Stimulated activated naive CD8-positive, alpha-beta T cell treated with anti-CD3 and anti-CD28 coated beads, Interleukin-15, amount 100 ng/mL, for 72 hours (primary cell): ENCODE measurements at regions not wholly inside any gene's neighbourhood (a gene's known extent, or its start where the extent isn't known, plus 50 kb on each side); places are given as distances from the start of the nearest gene placed in this dataset.

Experiments
- ATAC-seq: fragments of 150-1000 bp; cut with Tn5 transposase; 2 replicates; pipeline ENCODE4 v1.10.0; 2021; ENCODE audit warnings: mild to moderate bottlenecking, moderate library complexity
- DNase-seq, 2 donors: peaks; one replicate each; pipeline ENCODE4 v3.0.0; 2021 to 2022
- H3K27ac Mint-ChIP-seq, 2 donors: one replicate each; pipeline ENCODE4 v1.8.0; 2022; ENCODE audit warnings: mild to moderate bottlenecking in 2 of 2, mixed read lengths in 2 of 2, moderate library complexity in 2 of 2
- H3K27me3 Mint-ChIP-seq: one replicate; pipeline ENCODE4 v1.8.0; 2022; ENCODE audit warnings: mixed read lengths
- H3K4me1 Mint-ChIP-seq: one replicate; pipeline ENCODE4 v1.8.0; 2022; ENCODE audit warnings: mild to moderate bottlenecking, mixed read lengths
- H3K4me3 Mint-ChIP-seq, 2 donors: one replicate each; pipeline ENCODE4 v1.8.0; 2022; ENCODE audit warnings: mild to moderate bottlenecking in 2 of 2, mixed read lengths in 2 of 2, moderate library complexity in 1 of 2
- H3K9me3 Mint-ChIP-seq, 2 donors: one replicate each; pipeline ENCODE4 v1.8.0; 2022; ENCODE audit warnings: mixed read lengths in 2 of 2

GRCh38 chr2:19818543-19818942, 83.2 kb downstream of the TTC32 start:
- no peak overlapping the region for H3K27ac Mint-ChIP-seq
- H3K27me3 Mint-ChIP-seq: peaks cover 16% of the 10 kb centered on the region
- H3K4me3 Mint-ChIP-seq: no peak overlapping the region
- no peak for DNase-seq
- no peaks in the 10 kb centered on the region for H3K9me3 Mint-ChIP-seq
- no peak for ATAC-seq
- H3K4me1 Mint-ChIP-seq: no peaks in the 10 kb centered on the region

GRCh38 chr2:19818039-19818438, 83.7 kb downstream of the TTC32 start:
- Mint-ChIP-seq H3K9me3 (no peaks in the 10 kb centered on the region), H3K27me3 (peaks cover 15% of the 10 kb centered on the region), H3K4me1 (no peaks in the 10 kb centered on the region), H3K27ac (no peak overlapping the region), H3K4me3 (no peak overlapping the region)
- ATAC-seq (no peak), DNase-seq (no peak)

- Mint-ChIP-seq H3K4me1 (no peaks in the 10 kb centered on the region), H3K9me3 (no peaks in the 10 kb centered on the region), H3K4me3 (no peak overlapping the region), H3K27me3 (peaks cover 10% of the 10 kb centered on the region), H3K27ac (no peak overlapping the region)
- DNase-seq (no peak), ATAC-seq (no peak)
These were observed 86.0 kb downstream of the TTC32 start for GRCh38 chr2:19815746-19816145.

GRCh38 chr2:19812166-19812565, 89.6 kb downstream of the TTC32 start:
- DNase-seq: no peak
- H3K9me3 Mint-ChIP-seq: no peaks in the 10 kb centered on the region
- H3K27me3 Mint-ChIP-seq: peaks cover 10% of the 10 kb centered on the region
- no peaks in the 10 kb centered on the region for H3K4me1 Mint-ChIP-seq
- H3K4me3 Mint-ChIP-seq: no peak overlapping the region
- H3K27ac Mint-ChIP-seq: no peak overlapping the region
- no peak for ATAC-seq

GRCh38 chr2:19811186-19811585, 90.6 kb downstream of the TTC32 start:
- Mint-ChIP-seq H3K4me3 (no peak overlapping the region), H3K27me3 (peaks cover 10% of the 10 kb centered on the region), H3K4me1 (no peaks in the 10 kb centered on the region), H3K9me3 (no peaks in the 10 kb centered on the region), H3K27ac (no peak overlapping the region)
- DNase-seq (no peak), ATAC-seq (no peak)

GRCh38 chr2:19810637-19811036, 91.1 kb downstream of the TTC32 start:
- Mint-ChIP-seq H3K4me1 (no peaks in the 10 kb centered on the region), H3K4me3 (no peak overlapping the region), H3K27ac (no peak overlapping the region), H3K27me3 (peaks cover 10% of the 10 kb centered on the region), H3K9me3 (no peaks in the 10 kb centered on the region)
- DNase-seq (no peak), ATAC-seq (peak; percentile 19)

- Mint-ChIP-seq H3K4me1 (no peaks in the 10 kb centered on the region), H3K9me3 (no peaks in the 10 kb centered on the region), H3K4me3 (no peak overlapping the region), H3K27ac (no peak overlapping the region), H3K27me3 (peaks cover 9% of the 10 kb centered on the region)
- no peak for DNase-seq
- ATAC-seq: no peak
These were observed 91.6 kb downstream of the TTC32 start for GRCh38 chr2:19810148-19810547.

- Mint-ChIP-seq H3K4me1 (no peaks in the 10 kb centered on the region), H3K27me3 (no peaks in the 10 kb centered on the region), H3K27ac (peak overlapping the region in 1 of 2 donors; percentile 2), H3K9me3 (no peaks in the 10 kb centered on the region), H3K4me3 (no peak overlapping the region)
- ATAC-seq (no peak), DNase-seq (no peak)
These were observed 92.6 kb downstream of the TTC32 start for GRCh38 chr2:19809206-19809605.

- Mint-ChIP-seq H3K9me3 (no peaks in the 10 kb centered on the region), H3K4me3 (no peak overlapping the region), H3K27me3 (no peaks in the 10 kb centered on the region), H3K4me1 (no peaks in the 10 kb centered on the region), H3K27ac (no peak overlapping the region)
- no peak for DNase-seq
- no peak for ATAC-seq
These were observed 93.9 kb downstream of the TTC32 start for GRCh38 chr2:19807866-19808265.

- no peak for DNase-seq
- Mint-ChIP-seq H3K27me3 (no peaks in the 10 kb centered on the region), H3K27ac (no peak overlapping the region), H3K4me3 (no peak overlapping the region), H3K4me1 (no peaks in the 10 kb centered on the region), H3K9me3 (no peaks in the 10 kb centered on the region)
- ATAC-seq: no peak
These were observed 94.4 kb downstream of the TTC32 start for GRCh38 chr2:19807346-19807745.

- Mint-ChIP-seq H3K9me3 (no peaks in the 10 kb centered on the region), H3K4me3 (no peak overlapping the region), H3K27me3 (no peaks in the 10 kb centered on the region), H3K27ac (no peak overlapping the region), H3K4me1 (no peaks in the 10 kb centered on the region)
- DNase-seq: no peak
- peak; percentile 19 for ATAC-seq
These were observed 95.2 kb downstream of the TTC32 start for GRCh38 chr2:19806591-19806990.

GRCh38 chr2:19806131-19806530, 95.7 kb downstream of the TTC32 start:
- no peak for ATAC-seq
- no peak for DNase-seq
- H3K4me3 Mint-ChIP-seq: no peak overlapping the region
- H3K4me1 Mint-ChIP-seq: no peaks in the 10 kb centered on the region
- H3K9me3 Mint-ChIP-seq: no peaks in the 10 kb centered on the region
- H3K27me3 Mint-ChIP-seq: no peaks in the 10 kb centered on the region
- H3K27ac Mint-ChIP-seq: peak overlapping the region in 1 of 2 donors; percentile 19

- DNase-seq (no peak), ATAC-seq (no peak)
- H3K27ac Mint-ChIP-seq: peak overlapping the region in 1 of 2 donors; percentile 80
- no peaks in the 10 kb centered on the region for H3K4me1 Mint-ChIP-seq
- H3K9me3 Mint-ChIP-seq: no peaks in the 10 kb centered on the region
- no peaks in the 10 kb centered on the region for H3K27me3 Mint-ChIP-seq
- H3K4me3 Mint-ChIP-seq: no peak overlapping the region
These were observed 96.5 kb downstream of the TTC32 start for GRCh38 chr2:19805266-19805665.

- ATAC-seq (no peak), DNase-seq (no peak)
- Mint-ChIP-seq H3K27ac (no peak overlapping the region), H3K4me1 (no peaks in the 10 kb centered on the region), H3K4me3 (no peak overlapping the region), H3K9me3 (no peaks in the 10 kb centered on the region), H3K27me3 (no peaks in the 10 kb centered on the region)
These were observed 97.0 kb downstream of the TTC32 start for GRCh38 chr2:19804639-19805260.

- Mint-ChIP-seq H3K27me3 (no peaks in the 10 kb centered on the region), H3K4me3 (no peak overlapping the region), H3K4me1 (no peaks in the 10 kb centered on the region), H3K27ac (no peak overlapping the region), H3K9me3 (no peaks in the 10 kb centered on the region)
- ATAC-seq: peak; percentile 14
- DNase-seq: no peak
These were observed 99.5 kb downstream of the TTC32 start for GRCh38 chr2:19802086-19802841.

GRCh38 chr2:19801367-19802080, 100.3 kb downstream of the TTC32 start:
- H3K4me1 Mint-ChIP-seq: no peaks in the 10 kb centered on the region
- ATAC-seq (no peak), DNase-seq (no peak)
- H3K9me3 Mint-ChIP-seq: no peaks in the 10 kb centered on the region
- H3K4me3 Mint-ChIP-seq: no peak overlapping the region
- no peaks in the 10 kb centered on the region for H3K27me3 Mint-ChIP-seq
- H3K27ac Mint-ChIP-seq: no peak overlapping the region
